Neural progenitor cell (in vitro differentiated cells): ENCODE measurements at regions not wholly inside any gene's neighbourhood (a gene's known extent, or its start where the extent isn't known, plus 50 kb on each side); places are given as distances from the start of the nearest gene placed in this dataset.

Experiments used
- DNase-seq: peaks from one replicate; pipeline ENCODE4 v3.0.0-alpha.2; 2016; ENCODE audit warnings: low spot score
- H2AFZ ChIP-seq: fragments of 200-600 bp; sonication (generic); replicated peaks from 2 replicates; pipeline ENCODE4 v1.6.1; 2016; ENCODE audit warnings: antibody characterized with exemption
- H3F3A ChIP-seq: fragments of 200-600 bp; sonication (generic); 2 replicates; pipeline ENCODE4 v1.6.1; 2016; ENCODE audit warnings: antibody characterized with exemption, low read depth
- H3K27ac ChIP-seq: fragments of 200-600 bp; sonication (generic); 2 replicates; pipeline ENCODE4 v1.5.1; 2016; ENCODE audit warnings: mild to moderate bottlenecking
- H3K27me3 ChIP-seq: fragments of 200-600 bp; sonication (generic); 2 replicates; pipeline ENCODE4 v1.6.1; 2016; ENCODE audit warnings: mild to moderate bottlenecking, moderate library complexity
- H3K36me3 ChIP-seq: fragments of 200-600 bp; sonication (generic); 2 replicates; pipeline ENCODE4 v1.5.1; 2016
- H3K4me1 ChIP-seq: fragments of 200-600 bp; sonication (generic); 2 replicates; pipeline ENCODE4 v1.6.1; 2016; ENCODE audit warnings: mixed run types
- H3K4me2 ChIP-seq: fragments of 200-600 bp; sonication (generic); 2 replicates; pipeline ENCODE4 v1.6.1; 2016
- H3K4me3 ChIP-seq: fragments of 200-600 bp; sonication (generic); 2 replicates; pipeline ENCODE4 v1.5.1; 2016
- H3K79me2 ChIP-seq: fragments of 200-600 bp; sonication (generic); 2 replicates; pipeline ENCODE4 v1.6.1; 2016; ENCODE audit warnings: low read depth
- H3K9ac ChIP-seq: fragments of 200-600 bp; sonication (generic); 2 replicates; pipeline ENCODE4 v1.6.1; 2016
- H3K9me3 ChIP-seq: fragments of 200-600 bp; sonication (generic); 2 replicates; pipeline ENCODE4 v1.5.1; 2016; ENCODE audit warnings: low read depth
- H4K20me1 ChIP-seq: fragments of 200-600 bp; sonication (generic); 2 replicates; pipeline ENCODE4 v1.6.1; 2016; ENCODE audit warnings: low read depth
- H3K27ac Mint-ChIP-seq: 3 replicates; pipeline ENCODE4 v1.8.0; 2021; ENCODE audit warnings: mixed read lengths
- H3K27me3 Mint-ChIP-seq: 2 replicates; pipeline ENCODE4 v1.8.0; 2022; ENCODE audit warnings: low read depth, mild to moderate bottlenecking, inconsistent platforms, moderate library complexity, mixed read lengths; ENCODE audit not compliant: insufficient read depth
- H3K36me3 Mint-ChIP-seq: 3 replicates; pipeline ENCODE4 v1.8.0; 2021; ENCODE audit warnings: mixed read lengths
- H3K4me1 Mint-ChIP-seq: 3 replicates; pipeline ENCODE4 v1.8.0; 2021; ENCODE audit warnings: mixed read lengths
- H3K4me3 Mint-ChIP-seq: 3 replicates; pipeline ENCODE4 v1.8.0; 2021; ENCODE audit warnings: mild to moderate bottlenecking, moderate library complexity, mixed read lengths
- H3K9me3 Mint-ChIP-seq: 3 replicates; pipeline ENCODE4 v1.8.0; 2020; ENCODE audit warnings: mixed read lengths
- EZH2 ChIP-seq: fragments of 200-600 bp; sonication (generic); IDR thresholded peaks from 2 replicates; pipeline ENCODE4 v1.6.1; 2017; ENCODE audit warnings: antibody characterized with exemption, mild to moderate bottlenecking, moderate library complexity
- EZH2phosphoT487 ChIP-seq: fragments of 200-600 bp; sonication (generic); IDR thresholded peaks from 2 replicates; pipeline ENCODE4 v1.6.1; 2017; ENCODE audit warnings: antibody characterized with exemption
- TF ChIP-seq, protein P1 (sequence below): fragments of 200-600 bp; sonication (generic); IDR thresholded peaks from 2 replicates; pipeline ENCODE4 v1.5.1; 2017; ENCODE audit warnings: antibody characterized with exemption, mild to moderate bottlenecking

DNA sequence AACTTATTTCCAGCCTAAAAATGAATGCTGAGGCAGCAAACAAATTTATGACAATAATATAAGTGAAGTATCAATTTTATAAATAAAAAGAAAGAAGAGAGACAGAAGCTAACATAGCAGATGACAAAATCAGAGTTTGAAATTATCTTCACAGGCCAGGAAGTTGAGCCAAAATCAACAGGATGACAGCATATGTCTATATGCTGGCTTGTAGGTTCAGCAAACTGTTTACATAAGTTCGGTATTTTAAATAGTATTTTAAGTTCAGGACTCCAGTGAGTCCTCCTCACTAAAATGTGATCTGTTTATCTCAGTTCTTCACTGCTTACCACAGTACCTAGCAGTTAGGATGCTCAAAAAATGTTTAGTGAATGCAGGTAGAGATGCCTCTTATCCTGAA lies 359.6 kb upstream of the SMC2 start:
- no peaks in the 10 kb centered on the region for H3K27me3 ChIP-seq
- TF ChIP-seq EZH2 (no peak), EZH2phosphoT487 (no peak)
- TF ChIP-seq, protein P1, sequence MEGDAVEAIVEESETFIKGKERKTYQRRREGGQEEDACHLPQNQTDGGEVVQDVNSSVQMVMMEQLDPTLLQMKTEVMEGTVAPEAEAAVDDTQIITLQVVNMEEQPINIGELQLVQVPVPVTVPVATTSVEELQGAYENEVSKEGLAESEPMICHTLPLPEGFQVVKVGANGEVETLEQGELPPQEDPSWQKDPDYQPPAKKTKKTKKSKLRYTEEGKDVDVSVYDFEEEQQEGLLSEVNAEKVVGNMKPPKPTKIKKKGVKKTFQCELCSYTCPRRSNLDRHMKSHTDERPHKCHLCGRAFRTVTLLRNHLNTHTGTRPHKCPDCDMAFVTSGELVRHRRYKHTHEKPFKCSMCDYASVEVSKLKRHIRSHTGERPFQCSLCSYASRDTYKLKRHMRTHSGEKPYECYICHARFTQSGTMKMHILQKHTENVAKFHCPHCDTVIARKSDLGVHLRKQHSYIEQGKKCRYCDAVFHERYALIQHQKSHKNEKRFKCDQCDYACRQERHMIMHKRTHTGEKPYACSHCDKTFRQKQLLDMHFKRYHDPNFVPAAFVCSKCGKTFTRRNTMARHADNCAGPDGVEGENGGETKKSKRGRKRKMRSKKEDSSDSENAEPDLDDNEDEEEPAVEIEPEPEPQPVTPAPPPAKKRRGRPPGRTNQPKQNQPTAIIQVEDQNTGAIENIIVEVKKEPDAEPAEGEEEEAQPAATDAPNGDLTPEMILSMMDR, result no peak
- no peak overlapping the region for H3K4me2 ChIP-seq
- no peak overlapping the region for H3K27ac ChIP-seq
- no peaks in the 10 kb centered on the region for H3F3A ChIP-seq
- H2AFZ ChIP-seq, result no peak overlapping the region
- H3K9ac ChIP-seq, result no peak overlapping the region
- no peaks in the 10 kb centered on the region for H3K9me3 Mint-ChIP-seq
- no peaks in the 10 kb centered on the region for H4K20me1 ChIP-seq
- no peaks in the 10 kb centered on the region for H3K79me2 ChIP-seq
- H3K4me3 Mint-ChIP-seq, result no peak overlapping the region
- no peak overlapping the region for H3K27ac Mint-ChIP-seq
- no peaks in the 10 kb centered on the region for H3K27me3 Mint-ChIP-seq
- H3K4me1 ChIP-seq, result no peaks in the 10 kb centered on the region
- H3K36me3 ChIP-seq, result no peaks in the 10 kb centered on the region
- no peaks in the 10 kb centered on the region for H3K9me3 ChIP-seq
- H3K4me1 Mint-ChIP-seq, result no peaks in the 10 kb centered on the region
- H3K36me3 Mint-ChIP-seq, result no peaks in the 10 kb centered on the region
- no peak for DNase-seq
- H3K4me3 ChIP-seq, result no peak overlapping the region

DNA sequence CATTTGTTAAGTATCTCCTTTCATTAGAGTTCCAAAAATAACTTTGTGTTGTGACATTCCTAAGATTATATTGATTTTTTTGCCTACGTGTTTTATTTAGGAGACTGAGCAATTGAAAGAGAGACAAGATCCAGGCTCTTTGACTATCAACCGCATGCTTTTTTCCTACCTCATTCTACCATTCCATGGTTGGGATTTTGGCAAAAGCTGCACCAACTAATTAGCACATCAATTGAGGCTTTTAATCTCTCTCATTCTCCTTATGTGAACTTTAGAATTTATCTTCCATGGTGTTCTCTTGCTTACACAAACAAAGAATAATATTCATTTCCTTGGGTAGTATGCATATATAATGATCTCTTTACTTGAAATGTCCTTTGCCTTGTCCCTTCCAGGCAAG lies 338.7 kb upstream of the SMC2 start:
- DNase-seq, result no peak
- H3K9me3 ChIP-seq, result no peaks in the 10 kb centered on the region
- H2AFZ ChIP-seq, result no peak overlapping the region
- no peak overlapping the region for H3K27ac ChIP-seq
- H4K20me1 ChIP-seq, result no peaks in the 10 kb centered on the region
- H3K27me3 ChIP-seq, result no peaks in the 10 kb centered on the region
- peaks cover 10% of the 10 kb centered on the region for H3K4me1 Mint-ChIP-seq
- H3K9me3 Mint-ChIP-seq, result peaks cover 2% of the 10 kb centered on the region
- no peak for TF ChIP-seq EZH2
- TF ChIP-seq EZH2phosphoT487, result no peak
- TF ChIP-seq, protein P1, result no peak
- no peaks in the 10 kb centered on the region for H3K36me3 ChIP-seq
- no peak overlapping the region for H3K4me3 ChIP-seq
- H3K79me2 ChIP-seq, result no peaks in the 10 kb centered on the region
- no peak overlapping the region for H3K27ac Mint-ChIP-seq
- H3K36me3 Mint-ChIP-seq, result no peaks in the 10 kb centered on the region
- H3K9ac ChIP-seq, result no peak overlapping the region
- H3K4me2 ChIP-seq, result no peak overlapping the region
- H3F3A ChIP-seq, result no peaks in the 10 kb centered on the region
- H3K4me3 Mint-ChIP-seq, result no peak overlapping the region
- H3K27me3 Mint-ChIP-seq, result no peaks in the 10 kb centered on the region
- no peaks in the 10 kb centered on the region for H3K4me1 ChIP-seq

DNA sequence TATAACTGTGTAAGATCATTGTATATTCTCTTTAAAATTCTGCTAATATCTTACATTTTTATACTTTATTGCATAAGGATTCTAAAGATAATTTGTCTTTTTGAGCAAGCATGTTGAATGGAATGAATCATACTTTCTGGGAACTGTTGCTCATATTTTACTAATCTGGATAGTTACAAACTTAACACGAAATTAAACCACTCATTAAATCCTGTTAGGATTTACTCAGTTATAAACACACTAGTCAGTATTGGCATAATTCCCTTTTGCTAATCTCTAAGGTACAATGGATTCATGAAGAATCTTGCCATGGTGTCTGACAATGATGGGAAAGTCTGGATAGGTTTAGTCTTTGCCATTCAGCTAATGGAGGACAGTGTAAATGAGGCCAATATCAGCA lies 338.1 kb upstream of the SMC2 start:
- no peak overlapping the region for H3K9ac ChIP-seq

More for the DNA sequence above, 338.1 kb upstream of the SMC2 start:
- H3K4me1 ChIP-seq, result no peaks in the 10 kb centered on the region
- no peak overlapping the region for H2AFZ ChIP-seq
- no peaks in the 10 kb centered on the region for H3K36me3 Mint-ChIP-seq
- no peaks in the 10 kb centered on the region for H3K36me3 ChIP-seq
- H3K27ac Mint-ChIP-seq, result no peak overlapping the region
- no peak overlapping the region for H3K4me3 ChIP-seq
- TF ChIP-seq EZH2, result no peak
- no peak for TF ChIP-seq EZH2phosphoT487
- TF ChIP-seq, protein P1, result no peak
- H3K79me2 ChIP-seq, result no peaks in the 10 kb centered on the region
- H3K9me3 ChIP-seq, result no peaks in the 10 kb centered on the region
- H3K4me1 Mint-ChIP-seq, result peaks cover 10% of the 10 kb centered on the region
- H3F3A ChIP-seq, result no peaks in the 10 kb centered on the region
- H3K27ac ChIP-seq, result no peak overlapping the region
- no peaks in the 10 kb centered on the region for H4K20me1 ChIP-seq
- no peaks in the 10 kb centered on the region for H3K27me3 Mint-ChIP-seq
- peaks cover 2% of the 10 kb centered on the region for H3K9me3 Mint-ChIP-seq
- no peak for DNase-seq
- H3K4me2 ChIP-seq, result no peak overlapping the region
- no peaks in the 10 kb centered on the region for H3K27me3 ChIP-seq
- no peak overlapping the region for H3K4me3 Mint-ChIP-seq
